GM21515 (cell line): ENCODE measurements at regions not wholly inside any gene's neighbourhood (a gene's known extent, or its start where the extent isn't known, plus 50 kb on each side); places are given as distances from the start of the nearest gene placed in this dataset.
"Not testable (repeated sequence)": the region's sequence is repeated elsewhere in the genome, so short reads cannot be mapped to it uniquely, and the experiment has no call there.

Source experiments
- ATAC-seq: cut with Tn5 transposase; IDR thresholded peaks from one replicate; pipeline ENCODE4 v1.9.1; 2021; ENCODE audit not compliant: unreplicated experiment

- ATAC-seq, result no peak
Measured at GRCh38 chr21:20802631-20803260, 195.5 kb upstream of the NCAM2 start.

- no peak for ATAC-seq
Measured at GRCh38 chr21:20811702-20812101, 186.5 kb upstream of the NCAM2 start.

GRCh38 chr21:20814090-20814489 lies 184.1 kb upstream of the NCAM2 start:
- ATAC-seq, result no peak

- ATAC-seq, result no peak
Measured at GRCh38 chr21:20822666-20823065, 175.5 kb upstream of the NCAM2 start.

GRCh38 chr21:20852866-20853265 lies 145.3 kb upstream of the NCAM2 start:
- no peak for ATAC-seq

- no peak for ATAC-seq
Measured at GRCh38 chr21:20856926-20857325, 141.3 kb upstream of the NCAM2 start.

GRCh38 chr21:20874202-20874601 lies 124.0 kb upstream of the NCAM2 start:
- ATAC-seq, result no peak

- no peak for ATAC-seq
Measured at GRCh38 chr21:20875742-20876141, 122.5 kb upstream of the NCAM2 start.

- no peak for ATAC-seq
Measured at GRCh38 chr21:20877976-20878375, 120.2 kb upstream of the NCAM2 start.

GRCh38 chr21:20882462-20883407 lies 115.5 kb upstream of the NCAM2 start:
- no peak for ATAC-seq

GRCh38 chr21:20883408-20883800 lies 114.8 kb upstream of the NCAM2 start:
- ATAC-seq, result no peak

GRCh38 chr21:20902511-20902910 lies 95.7 kb upstream of the NCAM2 start:
- ATAC-seq, result no peak

- no peak for ATAC-seq
Measured at GRCh38 chr21:20902998-20903397, 95.2 kb upstream of the NCAM2 start.

GRCh38 chr21:20927555-20927954 lies 70.7 kb upstream of the NCAM2 start:
- not testable (repeated sequence) for ATAC-seq

- no peak for ATAC-seq
Measured at GRCh38 chr21:20942523-20942922, 55.7 kb upstream of the NCAM2 start.

GRCh38 chr21:20943561-20943997 lies 54.6 kb upstream of the NCAM2 start:
- ATAC-seq, result no peak

GRCh38 chr21:20944139-20944538 lies 54.1 kb upstream of the NCAM2 start:
- no peak for ATAC-seq

GRCh38 chr21:20946701-20947100 lies 51.5 kb upstream of the NCAM2 start:
- no peak for ATAC-seq
